Liver (tissue), 8 donors: ENCODE measurements at regions not wholly inside any gene's neighbourhood (a gene's known extent, or its start where the extent isn't known, plus 50 kb on each side); places are given as distances from the start of the nearest gene placed in this dataset.

Experiments used
- DNase-seq: peaks from one replicate; pipeline ENCODE4 v3.0.0-alpha.2; 2017; ENCODE audit warnings: low spot score
- H3K27ac ChIP-seq, 2 donors: one replicate each; pipeline ENCODE4 v1.7.0; 2013; ENCODE audit warnings: inconsistent platforms in 2 of 2, low read length in 2 of 2, control low read depth in 1 of 2, low read depth in 1 of 2, mild to moderate bottlenecking in 1 of 2
- H3K27me3 ChIP-seq, 4 donors: one replicate each; pipeline versions ENCODE4 v1.6.1 to v1.7.0; 2013; ENCODE audit warnings: low read length in 3 of 4, inconsistent platforms in 1 of 4, mild to moderate bottlenecking in 1 of 4, moderate library complexity in 1 of 4; ENCODE audit not compliant: control insufficient read depth in 4 of 4, insufficient read depth in 4 of 4
- H3K36me3 ChIP-seq, 4 donors: one replicate each; pipeline versions ENCODE4 v1.6.1 to v1.7.0; 2013; ENCODE audit warnings: low read length in 3 of 4, mild to moderate bottlenecking in 3 of 4, low read depth in 1 of 4, moderate library complexity in 1 of 4; ENCODE audit not compliant: control insufficient read depth in 4 of 4, insufficient read depth in 3 of 4
- H3K4me1 ChIP-seq, 4 donors: one replicate each; pipeline versions ENCODE4 v1.6.1 to v1.7.0; 2013; ENCODE audit warnings: low read length in 3 of 4, mild to moderate bottlenecking in 3 of 4, moderate library complexity in 1 of 4; ENCODE audit not compliant: control insufficient read depth in 4 of 4, insufficient read depth in 4 of 4
- H3K4me3 ChIP-seq, 3 donors: one replicate each; pipeline versions ENCODE4 v1.6.1 to v1.7.0; 2013; ENCODE audit warnings: low read length in 3 of 3, control low read depth in 1 of 3, low read depth in 1 of 3, mild to moderate bottlenecking in 1 of 3
- H3K9ac ChIP-seq, 2 donors: one replicate each; pipeline ENCODE4 v1.7.0; 2013; ENCODE audit warnings: low read length in 2 of 2, mild to moderate bottlenecking in 2 of 2, moderate library complexity in 2 of 2, control low read depth in 1 of 2, low read depth in 1 of 2
- H3K9me3 ChIP-seq, 4 donors: one replicate each; pipeline versions ENCODE4 v1.6.1 to v1.7.0; 2013; ENCODE audit warnings: low read length in 3 of 4; ENCODE audit not compliant: control insufficient read depth in 4 of 4
- CTCF ChIP-seq: fragments of 150-350 bp; IDR thresholded peaks from 2 replicates; pipeline ENCODE4 v1.5.1; 2017; ENCODE audit warnings: improper control_type of control experiment, low read depth, low read length; ENCODE audit not compliant: missing input control
- EGR1 ChIP-seq, 2 donors: IDR thresholded peaks; 2 replicates each; pipeline ENCODE4 v1.6.1; 2016 to 2018; ENCODE audit warnings: antibody characterized with exemption in 2 of 2, low read depth in 2 of 2
- FOXA1 ChIP-seq: IDR thresholded peaks from 2 replicates; pipeline ENCODE4 v1.6.1; 2016; ENCODE audit warnings: antibody characterized with exemption
- FOXA2 ChIP-seq: IDR thresholded peaks from 2 replicates; pipeline ENCODE4 v1.6.1; 2016; ENCODE audit warnings: antibody characterized with exemption
- GABPA ChIP-seq, 2 donors: IDR thresholded peaks in 1 of 2; conservative IDR thresholded peaks in 1 of 2; 2 replicates each; pipeline ENCODE4 v1.6.1; 2016; ENCODE audit warnings: antibody characterized with exemption in 2 of 2, mild to moderate bottlenecking in 1 of 2, moderate library complexity in 1 of 2
- HNF4A ChIP-seq, 2 donors: conservative IDR thresholded peaks; 2 replicates each; pipeline ENCODE4 v1.6.1; 2016; ENCODE audit warnings: antibody characterized with exemption in 2 of 2, mild to moderate bottlenecking in 2 of 2
- HNF4G ChIP-seq: IDR thresholded peaks from 2 replicates; pipeline ENCODE4 v1.6.1; 2016; ENCODE audit warnings: antibody characterized with exemption
- JUND ChIP-seq, 2 donors: IDR thresholded peaks; 2 replicates each; pipeline ENCODE4 v1.6.1; 2016; ENCODE audit warnings: antibody characterized with exemption in 2 of 2
- MAX ChIP-seq: IDR thresholded peaks from 2 replicates; pipeline ENCODE4 v1.6.1; 2016; ENCODE audit warnings: antibody characterized with exemption
- NR2F2 ChIP-seq: IDR thresholded peaks from 2 replicates; pipeline ENCODE4 v1.6.1; 2016; ENCODE audit warnings: antibody characterized with exemption
- RXRA ChIP-seq, 2 donors: IDR thresholded peaks; 2 replicates each; pipeline ENCODE4 v1.6.1; 2017 to 2018; ENCODE audit warnings: antibody characterized with exemption in 2 of 2, mild to moderate bottlenecking in 1 of 2
- TAF1 ChIP-seq: conservative IDR thresholded peaks from 2 replicates; pipeline ENCODE4 v1.6.1; 2016; ENCODE audit warnings: antibody characterized with exemption, mild to moderate bottlenecking
- YY1 ChIP-seq: IDR thresholded peaks from 2 replicates; pipeline ENCODE4 v1.6.1; 2016; ENCODE audit warnings: antibody characterized with exemption, mild to moderate bottlenecking
- WGBS: extraction: QIAGEN DNeasy Blood & Tissue Kit; methylation state at CpG from one replicate; pipeline ENCODE4 v1.1.7; 2013; 5-methylcytosine and 5-hydroxymethylcytosine counted together
- TF ChIP-seq, protein P1 (sequence below): IDR thresholded peaks from 2 replicates; pipeline ENCODE4 v1.6.1; 2016; ENCODE audit warnings: antibody characterized with exemption
- TF ChIP-seq, protein P2 (sequence below): IDR thresholded peaks from 2 replicates; pipeline ENCODE4 v1.6.1; 2016; ENCODE audit warnings: antibody characterized with exemption, mild to moderate bottlenecking
- TF ChIP-seq, protein P3 (sequence below): IDR thresholded peaks from 2 replicates; pipeline ENCODE4 v1.6.1; 2016; ENCODE audit warnings: antibody characterized with exemption
- donor health status: healthy.
- donor health status: healthy.
- donor health status: healthy.
- donor health status: healthy.
- donor health status: healthy.

DNA sequence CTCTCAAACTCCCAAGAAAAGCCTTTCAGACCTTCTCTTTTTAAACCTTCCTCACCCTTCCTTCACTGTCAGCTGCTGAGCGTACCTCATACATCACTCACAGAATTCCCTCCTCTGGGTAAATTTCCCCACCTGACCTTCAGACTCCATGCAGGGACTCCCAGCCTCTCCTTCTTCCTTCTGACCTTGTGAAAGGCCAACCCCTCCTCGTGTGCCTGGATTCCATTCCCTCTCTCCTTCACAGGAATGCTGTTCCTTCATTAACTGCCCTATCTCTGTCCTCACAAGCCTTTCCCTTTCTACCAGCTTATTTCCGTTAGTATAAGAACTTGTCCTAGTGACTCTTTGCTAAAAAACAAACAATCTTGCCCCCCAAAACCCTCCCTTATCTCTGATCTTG is 69.7 kb upstream of the MME start:
- Histone ChIP-seq H3K4me1 (no peaks in the 10 kb centered on the region), H3K9me3 (no peaks in the 10 kb centered on the region), H3K27ac (no peak overlapping the region), H3K27me3 (no peaks in the 10 kb centered on the region), H3K4me3 (no peak overlapping the region), H3K9ac (no peak overlapping the region), H3K36me3 (no peaks in the 10 kb centered on the region)
- no peak for DNase-seq
- TF ChIP-seq EGR1 (IDR thresholded peaks at IDR 0.05; ENCODE audit: low read depth in 2 of 2) (no peak), RXRA (IDR thresholded peaks at IDR 0.05) (no peak), TAF1 (no peak), GABPA (IDR thresholded peaks at IDR 0.05 in 1 of 2, conservative IDR thresholded peaks at IDR 0.05 in 1 of 2) (no peak), MAX (no peak), FOXA2 (no peak)
- 57% methylated on average over 3 of the region's 3 CpGs for WGBS

GRCh38 chr3:155009217-155009616 is 70.9 kb upstream of the MME start:
- 88% methylated on average over 2 of the region's 2 CpGs for WGBS
- H3K4me1 ChIP-seq: no peaks in the 10 kb centered on the region
- H3K4me3 ChIP-seq: no peak overlapping the region
- TF ChIP-seq CTCF (no peak), JUND (IDR thresholded peaks at IDR 0.05) (no peak), GABPA (IDR thresholded peaks at IDR 0.05 in 1 of 2, conservative IDR thresholded peaks at IDR 0.05 in 1 of 2) (no peak), MAX (no peak), HNF4G (no peak)
- TF ChIP-seq, protein P1, sequence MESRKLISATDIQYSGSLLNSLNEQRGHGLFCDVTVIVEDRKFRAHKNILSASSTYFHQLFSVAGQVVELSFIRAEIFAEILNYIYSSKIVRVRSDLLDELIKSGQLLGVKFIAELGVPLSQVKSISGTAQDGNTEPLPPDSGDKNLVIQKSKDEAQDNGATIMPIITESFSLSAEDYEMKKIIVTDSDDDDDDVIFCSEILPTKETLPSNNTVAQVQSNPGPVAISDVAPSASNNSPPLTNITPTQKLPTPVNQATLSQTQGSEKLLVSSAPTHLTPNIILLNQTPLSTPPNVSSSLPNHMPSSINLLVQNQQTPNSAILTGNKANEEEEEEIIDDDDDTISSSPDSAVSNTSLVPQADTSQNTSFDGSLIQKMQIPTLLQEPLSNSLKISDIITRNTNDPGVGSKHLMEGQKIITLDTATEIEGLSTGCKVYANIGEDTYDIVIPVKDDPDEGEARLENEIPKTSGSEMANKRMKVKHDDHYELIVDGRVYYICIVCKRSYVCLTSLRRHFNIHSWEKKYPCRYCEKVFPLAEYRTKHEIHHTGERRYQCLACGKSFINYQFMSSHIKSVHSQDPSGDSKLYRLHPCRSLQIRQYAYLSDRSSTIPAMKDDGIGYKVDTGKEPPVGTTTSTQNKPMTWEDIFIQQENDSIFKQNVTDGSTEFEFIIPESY: no peak
- no peak overlapping the region for H3K9ac ChIP-seq
- no peaks in the 10 kb centered on the region for H3K9me3 ChIP-seq
- H3K36me3 ChIP-seq: no peaks in the 10 kb centered on the region
- no peak for DNase-seq
- H3K27ac ChIP-seq: no peak overlapping the region
- H3K27me3 ChIP-seq: no peaks in the 10 kb centered on the region

GRCh38 chr3:155007729-155008128 is 72.4 kb upstream of the MME start:
- no peak for DNase-seq
- 68% methylated on average over 3 of the region's 3 CpGs for WGBS
- no peak overlapping the region for H3K27ac ChIP-seq

More at GRCh38 chr3:155007729-155008128, 72.4 kb upstream of the MME start:
- TF ChIP-seq EGR1 (IDR thresholded peaks at IDR 0.05; ENCODE audit: low read depth in 2 of 2) (no peak), HNF4A (conservative IDR thresholded peaks at IDR 0.05) (no peak), RXRA (IDR thresholded peaks at IDR 0.05) (no peak), JUND (IDR thresholded peaks at IDR 0.05) (no peak), YY1 (no peak), FOXA1 (no peak), MAX (no peak), FOXA2 (no peak), NR2F2 (no peak)
- TF ChIP-seq, protein P2, sequence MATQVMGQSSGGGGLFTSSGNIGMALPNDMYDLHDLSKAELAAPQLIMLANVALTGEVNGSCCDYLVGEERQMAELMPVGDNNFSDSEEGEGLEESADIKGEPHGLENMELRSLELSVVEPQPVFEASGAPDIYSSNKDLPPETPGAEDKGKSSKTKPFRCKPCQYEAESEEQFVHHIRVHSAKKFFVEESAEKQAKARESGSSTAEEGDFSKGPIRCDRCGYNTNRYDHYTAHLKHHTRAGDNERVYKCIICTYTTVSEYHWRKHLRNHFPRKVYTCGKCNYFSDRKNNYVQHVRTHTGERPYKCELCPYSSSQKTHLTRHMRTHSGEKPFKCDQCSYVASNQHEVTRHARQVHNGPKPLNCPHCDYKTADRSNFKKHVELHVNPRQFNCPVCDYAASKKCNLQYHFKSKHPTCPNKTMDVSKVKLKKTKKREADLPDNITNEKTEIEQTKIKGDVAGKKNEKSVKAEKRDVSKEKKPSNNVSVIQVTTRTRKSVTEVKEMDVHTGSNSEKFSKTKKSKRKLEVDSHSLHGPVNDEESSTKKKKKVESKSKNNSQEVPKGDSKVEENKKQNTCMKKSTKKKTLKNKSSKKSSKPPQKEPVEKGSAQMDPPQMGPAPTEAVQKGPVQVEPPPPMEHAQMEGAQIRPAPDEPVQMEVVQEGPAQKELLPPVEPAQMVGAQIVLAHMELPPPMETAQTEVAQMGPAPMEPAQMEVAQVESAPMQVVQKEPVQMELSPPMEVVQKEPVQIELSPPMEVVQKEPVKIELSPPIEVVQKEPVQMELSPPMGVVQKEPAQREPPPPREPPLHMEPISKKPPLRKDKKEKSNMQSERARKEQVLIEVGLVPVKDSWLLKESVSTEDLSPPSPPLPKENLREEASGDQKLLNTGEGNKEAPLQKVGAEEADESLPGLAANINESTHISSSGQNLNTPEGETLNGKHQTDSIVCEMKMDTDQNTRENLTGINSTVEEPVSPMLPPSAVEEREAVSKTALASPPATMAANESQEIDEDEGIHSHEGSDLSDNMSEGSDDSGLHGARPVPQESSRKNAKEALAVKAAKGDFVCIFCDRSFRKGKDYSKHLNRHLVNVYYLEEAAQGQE: no peak
- TF ChIP-seq, protein P3, sequence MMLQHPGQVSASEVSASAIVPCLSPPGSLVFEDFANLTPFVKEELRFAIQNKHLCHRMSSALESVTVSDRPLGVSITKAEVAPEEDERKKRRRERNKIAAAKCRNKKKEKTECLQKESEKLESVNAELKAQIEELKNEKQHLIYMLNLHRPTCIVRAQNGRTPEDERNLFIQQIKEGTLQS: no peak
- TF ChIP-seq, protein P1: no peak
- H3K9ac ChIP-seq: no peak overlapping the region
- H3K36me3 ChIP-seq: no peaks in the 10 kb centered on the region
- H3K4me3 ChIP-seq: no peak overlapping the region
- no peaks in the 10 kb centered on the region for H3K9me3 ChIP-seq
- H3K4me1 ChIP-seq: no peaks in the 10 kb centered on the region
- no peaks in the 10 kb centered on the region for H3K27me3 ChIP-seq
